WERI-Rb-1 (cell line): ENCODE measurements at regions not wholly inside any gene's neighbourhood (a gene's known extent, or its start where the extent isn't known, plus 50 kb on each side); places are given as distances from the start of the nearest gene placed in this dataset.

Experiments
- DNase-seq: peaks from one replicate; pipeline ENCODE4 v3.0.0-alpha.2; 2020
- H3K27ac ChIP-seq: fragments of 250-450 bp; sonication (Bioruptor Pico); 2 replicates; pipeline ENCODE4 v1.5.1; 2020; ENCODE audit warnings: mild to moderate bottlenecking, moderate library complexity
- H3K27me3 ChIP-seq: fragments of 250-450 bp; sonication (Bioruptor Pico); 2 replicates; pipeline ENCODE4 v1.5.1; 2021; ENCODE audit warnings: mild to moderate bottlenecking, low read depth, moderate library complexity; ENCODE audit not compliant: insufficient read depth, severe bottlenecking
- H3K36me3 ChIP-seq: fragments of 250-450 bp; sonication (Bioruptor Pico); 2 replicates; pipeline ENCODE4 v1.5.1; 2020; ENCODE audit warnings: mild to moderate bottlenecking, moderate library complexity
- H3K4me3 ChIP-seq: 2 replicates; pipeline ENCODE4 v1.5.1; 2011; ENCODE audit warnings: low read depth, mild to moderate bottlenecking, control low read depth, low read length
- H3K9me3 ChIP-seq: fragments of 250-450 bp; sonication (Bioruptor Pico); 2 replicates; pipeline ENCODE4 v1.5.1; 2021; ENCODE audit warnings: mild to moderate bottlenecking, moderate library complexity; ENCODE audit not compliant: severe bottlenecking
- CTCF ChIP-seq: IDR thresholded peaks from 2 replicates; pipeline ENCODE4 v1.5.1; 2011; ENCODE audit warnings: low read depth, mild to moderate bottlenecking, control low read depth, inconsistent platforms, low read length

- Histone ChIP-seq H3K36me3 (no peaks in the 10 kb centered on the region), H3K4me3 (no peak overlapping the region), H3K9me3 (no peaks in the 10 kb centered on the region), H3K27me3 (peaks cover 90% of the 10 kb centered on the region), H3K27ac (no peak overlapping the region)
- no peak for DNase-seq
- no peak for TF ChIP-seq CTCF
These were observed 410.4 kb upstream of the KLF4 start for GRCh38 chr9:107899961-107900330.

GRCh38 chr9:107898761-107899160 is 409.2 kb upstream of the KLF4 start:
- H3K4me3 ChIP-seq, result no peak overlapping the region
- H3K9me3 ChIP-seq, result no peaks in the 10 kb centered on the region
- DNase-seq, result no peak
- no peak overlapping the region for H3K27ac ChIP-seq
- no peaks in the 10 kb centered on the region for H3K36me3 ChIP-seq
- TF ChIP-seq CTCF, result no peak
- peaks cover 88% of the 10 kb centered on the region for H3K27me3 ChIP-seq

- no peak for TF ChIP-seq CTCF
- Histone ChIP-seq H3K9me3 (no peaks in the 10 kb centered on the region), H3K27me3 (peaks cover 83% of the 10 kb centered on the region), H3K36me3 (no peaks in the 10 kb centered on the region), H3K27ac (no peak overlapping the region), H3K4me3 (no peak overlapping the region)
- DNase-seq, result no peak
These were observed 407.0 kb upstream of the KLF4 start for GRCh38 chr9:107896544-107896943.

GRCh38 chr9:107895501-107896001 is 406.0 kb upstream of the KLF4 start:
- H3K9me3 ChIP-seq, result peaks cover 4% of the 10 kb centered on the region
- H3K4me3 ChIP-seq, result no peak overlapping the region
- peaks cover 83% of the 10 kb centered on the region for H3K27me3 ChIP-seq
- TF ChIP-seq CTCF, result no peak
- H3K27ac ChIP-seq, result no peak overlapping the region
- no peaks in the 10 kb centered on the region for H3K36me3 ChIP-seq
- no peak for DNase-seq

- no peak for DNase-seq
- Histone ChIP-seq H3K36me3 (no peaks in the 10 kb centered on the region), H3K27me3 (peaks cover 76% of the 10 kb centered on the region), H3K9me3 (peaks cover 10% of the 10 kb centered on the region), H3K27ac (no peak overlapping the region), H3K4me3 (no peak overlapping the region)
- TF ChIP-seq CTCF, result no peak
These were observed 405.1 kb upstream of the KLF4 start for GRCh38 chr9:107894572-107895261.
